Stomach (tissue), 8 donors: ENCODE measurements at regions not wholly inside any gene's neighbourhood (a gene's known extent, or its start where the extent isn't known, plus 50 kb on each side); places are given as distances from the start of the nearest gene placed in this dataset.

Source experiments
- DNase-seq, 2 donors: peaks; one replicate each; pipeline versions ENCODE4 v3.0.0 to v3.0.0-alpha.2; 2013 to 2019
- H3K27ac ChIP-seq, 5 donors: fragments of 200-600 bp in 4 of 5; sonication (generic) in 4 of 5; one replicate each; pipeline ENCODE4 v1.5.1; 2013 to 2019; ENCODE audit warnings: mild to moderate bottlenecking in 1 of 5, moderate library complexity in 1 of 5
- H3K27me3 ChIP-seq, 3 donors: fragments of 200-600 bp; sonication (generic); one replicate each; pipeline ENCODE4 v1.5.1; 2017 to 2019; ENCODE audit warnings: mixed run types in 1 of 3
- H3K36me3 ChIP-seq, 4 donors: fragments of 200-600 bp; sonication (generic); 1 replicate in 3 of 4; 2 replicates in 1 of 4; pipeline ENCODE4 v1.5.1; 2016 to 2019
- H3K4me1 ChIP-seq, 4 donors: fragments of 200-600 bp; sonication (generic); one replicate each; pipeline ENCODE4 v1.5.1; 2016 to 2019
- H3K4me3 ChIP-seq, 4 donors: fragments of 200-600 bp; sonication (generic) in 3 of 4; one replicate each; pipeline ENCODE4 v1.5.1; 2016 to 2019; ENCODE audit warnings: mild to moderate bottlenecking in 1 of 4
- H3K9me3 ChIP-seq, 4 donors: fragments of 200-600 bp; sonication (generic); one replicate each; pipeline ENCODE4 v1.5.1; 2016 to 2019
- CTCF ChIP-seq, 7 experiments: fragments of 450-650 bp in 4 of 7; fragments of 200-600 bp in 3 of 7; sonication (generic) in 3 of 7; IDR thresholded peaks; one replicate each; pipeline ENCODE4 v1.5.1; 2016 to 2019; ENCODE audit warnings: antibody characterized with exemption in 7 of 7, control low read depth in 2 of 7, mild to moderate bottlenecking in 1 of 7
- EP300 ChIP-seq: sonication (generic); formaldehyde crosslinking; IDR thresholded peaks from one replicate; pipeline ENCODE4 v1.6.1; 2017; ENCODE audit warnings: antibody characterized with exemption
- POLR2A ChIP-seq, 4 donors: fragments of 450-650 bp; IDR thresholded peaks; one replicate each; pipeline ENCODE4 v1.6.1; 2016; ENCODE audit warnings: antibody characterized with exemption in 4 of 4, control low read depth in 2 of 4, mild to moderate bottlenecking in 1 of 4, moderate library complexity in 1 of 4
- POLR2AphosphoS5 ChIP-seq, 3 donors: sonication (generic); formaldehyde crosslinking; IDR thresholded peaks; one replicate each; pipeline ENCODE4 v1.6.1; 2016; ENCODE audit warnings: antibody characterized with exemption in 3 of 3
- WGBS, 5 donors: extraction: QIAGEN DNeasy Blood & Tissue Kit in 3 of 5; methylation state at CpG; one replicate each; pipeline versions ENCODE4 v1.1.5 to v1.1.7; 2013 to 2018; 5-methylcytosine and 5-hydroxymethylcytosine counted together
- intact Hi-C: fragments of 100-400 bp; cut with DNase I; formaldehyde crosslinking; loops from one replicate; pipeline ENCODE4 v1.15.1; 2023; ENCODE audit warnings: low total_unique reads
- donor health status: healthy with polysubstance abuse.
- donor health status: Bipolar disorder and iron deficiency.
- donor health status: healthy.

- Histone ChIP-seq H3K27me3 (no peaks in the 10 kb centered on the region), H3K27ac (no peak overlapping the region), H3K9me3 (no peaks in the 10 kb centered on the region), H3K36me3 (no peaks in the 10 kb centered on the region), H3K4me3 (no peak overlapping the region), H3K4me1 (no peaks in the 10 kb centered on the region)
- intact Hi-C loops = no loop called here
- 20 to 37% (median 32%) methylated on average over 4 of the region's 4 CpGs for WGBS, 5 donors
- DNase-seq = peak in 1 of 2 donors; percentile 16
- TF ChIP-seq POLR2AphosphoS5 (IDR thresholded peaks at IDR 0.05) = no peak
- TF ChIP-seq POLR2A (IDR thresholded peaks at IDR 0.05) = no peak
Observed at GRCh38 chr4:14100349-14100748, 472.8 kb upstream of the BOD1L1 start.

GRCh38 chr4:14110407-14110806 is 482.9 kb upstream of the BOD1L1 start:
- no peak for TF ChIP-seq POLR2A (IDR thresholded peaks at IDR 0.05)
- no peak for TF ChIP-seq CTCF (IDR thresholded peaks at IDR 0.05)
- no peak for TF ChIP-seq POLR2AphosphoS5 (IDR thresholded peaks at IDR 0.05)
- no peak for TF ChIP-seq EP300
- H3K36me3 ChIP-seq = no peaks in the 10 kb centered on the region
- no peak overlapping the region for H3K27ac ChIP-seq
- H3K27me3 ChIP-seq = no peaks in the 10 kb centered on the region
- no peak for DNase-seq
- H3K4me3 ChIP-seq = no peak overlapping the region
- intact Hi-C loops = no loop called here
- H3K9me3 ChIP-seq = peaks cover 0 to 15% (median 11%) of the 10 kb centered on the region in 4 donors
- no peaks in the 10 kb centered on the region for H3K4me1 ChIP-seq
- 67 to 85% (median 80%) methylated on average over 2 of the region's 2 CpGs for WGBS, 5 donors

- intact Hi-C loops = no loop called here
Observed at GRCh38 chr4:14111730-14112181, 484.2 kb upstream of the BOD1L1 start.

GRCh38 chr4:14115106-14115505 is 487.6 kb upstream of the BOD1L1 start:
- H3K4me3 ChIP-seq = no peak overlapping the region
- H3K27me3 ChIP-seq = no peaks in the 10 kb centered on the region
- 75 to 88% (median 88%) methylated on average over 1 of the region's 1 CpG for WGBS, 5 donors
- no peaks in the 10 kb centered on the region for H3K4me1 ChIP-seq
- H3K36me3 ChIP-seq = no peaks in the 10 kb centered on the region
- H3K27ac ChIP-seq = no peak overlapping the region
- TF ChIP-seq POLR2A (IDR thresholded peaks at IDR 0.05) (no peak), POLR2AphosphoS5 (IDR thresholded peaks at IDR 0.05) (no peak), CTCF (IDR thresholded peaks at IDR 0.05) (no peak)
- no peaks in the 10 kb centered on the region for H3K9me3 ChIP-seq
- DNase-seq = no peak
- intact Hi-C loops = no loop called here

More at GRCh38 chr4:14111730-14112181, 484.2 kb upstream of the BOD1L1 start:
- TF ChIP-seq POLR2A (IDR thresholded peaks at IDR 0.05) = no peak
- no peak for TF ChIP-seq EP300
- no peak for TF ChIP-seq CTCF (IDR thresholded peaks at IDR 0.05)
- TF ChIP-seq POLR2AphosphoS5 (IDR thresholded peaks at IDR 0.05) = no peak
- Histone ChIP-seq H3K4me1 (no peaks in the 10 kb centered on the region), H3K9me3 (peaks cover 0 to 9% (median 7%) of the 10 kb centered on the region in 4 donors), H3K36me3 (no peaks in the 10 kb centered on the region), H3K27ac (no peak overlapping the region), H3K27me3 (no peaks in the 10 kb centered on the region), H3K4me3 (no peak overlapping the region)
- 53 to 67% (median 59%) methylated on average over 6 of the region's 6 CpGs for WGBS, 5 donors
- no peak for DNase-seq

GRCh38 chr4:14117575-14118238 is 490.2 kb upstream of the BOD1L1 start:
- Histone ChIP-seq H3K27me3 (no peaks in the 10 kb centered on the region), H3K27ac (no peak overlapping the region), H3K36me3 (no peaks in the 10 kb centered on the region), H3K9me3 (no peaks in the 10 kb centered on the region), H3K4me1 (no peaks in the 10 kb centered on the region), H3K4me3 (no peak overlapping the region)
- intact Hi-C loops = no loop called here
- DNase-seq = no peak
- 72 to 85% (median 79%) methylated on average over 3 of the region's 3 CpGs for WGBS, 5 donors
- TF ChIP-seq POLR2A (IDR thresholded peaks at IDR 0.05) = no peak
- TF ChIP-seq POLR2AphosphoS5 (IDR thresholded peaks at IDR 0.05) = no peak
